Ureter (tissue), 1 donor: ENCODE measurements at regions not wholly inside any gene's neighbourhood (a gene's known extent, or its start where the extent isn't known, plus 50 kb on each side); places are given as distances from the start of the nearest gene placed in this dataset.
"Not testable (repeated sequence)": the region's sequence is repeated elsewhere in the genome, so short reads cannot be mapped to it uniquely, and the experiment has no call there.

ENCODE experiments used
- DNase-seq: peaks from one replicate; pipeline ENCODE4 v3.0.0-alpha.2; 2020; ENCODE audit warnings: low spot score
- donor health status: DM: yes; HTN: yes; CAD: no.

DNA sequence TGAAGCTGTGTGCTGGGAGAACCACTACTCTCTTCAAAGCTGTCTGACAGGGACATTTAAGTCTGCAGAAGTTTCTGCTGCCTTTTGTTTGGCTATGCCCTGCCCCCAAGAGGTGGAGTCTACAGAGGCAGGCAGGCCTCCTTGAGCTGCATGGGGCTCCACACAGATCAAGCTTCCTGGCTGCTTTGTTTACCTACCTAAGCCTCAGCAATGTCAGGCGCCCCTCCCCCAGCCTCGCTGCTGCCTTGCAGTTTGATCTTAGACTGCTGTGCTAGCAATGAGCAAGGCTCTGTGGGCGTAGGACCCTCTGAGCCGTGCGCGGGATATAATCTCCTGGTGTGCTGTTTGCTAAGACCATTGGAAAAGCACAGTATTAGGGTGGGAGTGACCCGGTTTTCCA lies 103.3 kb upstream of the SALL1 start:
- not testable (repeated sequence) for DNase-seq

GRCh38 chr16:51248217-51248616 lies 97.1 kb upstream of the SALL1 start:
- no peak for DNase-seq

- no peak for DNase-seq
Measured at GRCh38 chr16:51245658-51245995, 94.6 kb upstream of the SALL1 start.

GRCh38 chr16:51244887-51245657 lies 94.0 kb upstream of the SALL1 start:
- no peak for DNase-seq

GRCh38 chr16:51243936-51244436 lies 92.9 kb upstream of the SALL1 start:
- DNase-seq = no peak

GRCh38 chr16:51242296-51242994 lies 91.4 kb upstream of the SALL1 start:
- no peak for DNase-seq

DNA sequence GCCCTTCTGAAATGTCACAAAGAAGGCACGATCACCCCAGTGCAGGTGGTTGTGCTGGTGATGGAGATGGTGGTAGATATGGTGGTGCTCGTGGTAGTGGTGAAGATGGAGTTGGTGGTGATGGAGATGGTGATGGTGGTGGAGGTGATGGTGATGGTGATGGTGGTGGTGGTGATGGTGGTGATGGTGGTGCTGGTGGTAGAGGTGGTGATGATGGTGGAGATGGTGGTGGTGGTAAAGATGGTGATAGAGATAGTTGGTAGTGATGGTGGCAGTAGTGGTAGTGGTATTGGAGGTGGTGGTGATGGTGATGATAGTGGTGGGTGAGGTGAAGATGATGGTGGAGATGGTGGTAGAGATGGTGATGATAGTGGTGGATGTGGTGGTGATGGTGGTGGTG lies 88.1 kb upstream of the SALL1 start:
- DNase-seq = no peak

DNA sequence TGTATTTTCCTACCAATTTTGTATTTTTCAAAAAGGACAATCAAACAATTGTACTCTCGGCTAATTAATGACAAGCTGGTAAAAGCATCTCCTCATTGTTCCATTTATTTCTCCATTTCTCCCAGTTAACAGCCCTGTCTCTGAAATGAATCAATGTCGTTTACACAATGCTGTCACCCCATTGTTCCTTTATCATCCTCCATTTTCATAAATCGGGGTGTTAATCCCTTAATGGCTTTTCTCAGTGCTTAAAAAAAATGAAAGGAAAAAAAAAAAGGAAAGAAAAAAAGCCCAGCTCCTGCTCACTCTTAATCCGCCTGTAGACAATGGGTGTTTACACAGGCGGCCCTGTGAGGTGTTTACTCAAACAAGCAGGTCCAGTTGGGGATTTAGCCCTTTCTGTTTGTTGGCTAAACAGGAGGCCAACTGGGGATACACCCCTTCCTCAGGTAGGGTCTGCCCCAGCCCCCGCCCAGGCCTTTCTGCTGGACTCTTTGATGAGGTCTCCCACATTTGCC lies 86.8 kb upstream of the SALL1 start:
- DNase-seq = no peak

- DNase-seq = no peak
Measured at GRCh38 chr16:51237207-51237606, 86.1 kb upstream of the SALL1 start.

- DNase-seq = no peak
Measured at GRCh38 chr16:51236583-51236982, 85.5 kb upstream of the SALL1 start.

- no peak for DNase-seq
Measured at GRCh38 chr16:51231702-51232101, 80.6 kb upstream of the SALL1 start.

DNA sequence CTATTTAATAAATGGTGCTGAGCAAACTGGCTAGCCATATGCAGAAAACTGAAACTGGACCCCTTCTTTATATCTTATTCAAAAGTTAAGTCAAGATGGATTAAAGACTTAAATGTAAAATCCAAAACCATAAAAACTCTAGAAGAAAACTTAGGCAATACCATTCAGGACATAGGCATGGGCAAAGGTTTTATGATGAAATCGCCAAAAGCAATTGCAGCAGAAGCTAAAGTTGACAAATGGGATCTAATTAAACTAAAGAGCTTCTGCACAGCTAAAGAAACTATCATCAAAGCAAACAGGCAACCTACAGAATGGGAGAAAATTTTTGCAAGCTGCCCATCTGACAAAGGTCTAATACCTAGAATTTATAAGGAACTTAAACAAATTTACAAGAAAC lies 79.0 kb upstream of the SALL1 start:
- DNase-seq = not testable (repeated sequence)

DNA sequence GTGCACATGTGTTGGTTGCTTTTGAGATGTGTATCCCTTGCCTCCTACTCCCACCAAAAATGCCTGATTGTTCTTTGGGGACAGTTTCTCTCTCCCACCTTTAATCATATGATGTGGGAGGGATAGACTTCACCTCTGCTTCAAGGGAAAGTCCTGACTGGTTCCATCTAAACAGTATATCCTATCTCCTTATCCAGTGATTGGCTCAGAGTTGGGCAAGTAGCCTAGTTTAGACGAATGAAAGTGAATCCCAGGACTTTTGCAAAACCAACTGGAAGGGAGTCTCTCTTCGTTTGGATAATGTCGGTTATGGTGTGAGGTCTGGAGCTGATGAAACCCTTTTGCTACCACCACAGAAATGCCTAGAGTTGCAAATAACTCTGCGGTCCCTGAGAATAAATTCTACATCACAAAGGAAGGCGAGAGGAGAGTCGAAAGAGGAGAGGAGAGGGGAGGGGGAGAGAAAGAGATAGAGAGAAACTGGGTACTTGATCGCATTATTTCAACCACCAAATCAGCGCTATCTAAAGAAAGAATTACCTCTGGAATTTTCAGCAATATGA lies 77.1 kb upstream of the SALL1 start:
- no peak for DNase-seq

DNA sequence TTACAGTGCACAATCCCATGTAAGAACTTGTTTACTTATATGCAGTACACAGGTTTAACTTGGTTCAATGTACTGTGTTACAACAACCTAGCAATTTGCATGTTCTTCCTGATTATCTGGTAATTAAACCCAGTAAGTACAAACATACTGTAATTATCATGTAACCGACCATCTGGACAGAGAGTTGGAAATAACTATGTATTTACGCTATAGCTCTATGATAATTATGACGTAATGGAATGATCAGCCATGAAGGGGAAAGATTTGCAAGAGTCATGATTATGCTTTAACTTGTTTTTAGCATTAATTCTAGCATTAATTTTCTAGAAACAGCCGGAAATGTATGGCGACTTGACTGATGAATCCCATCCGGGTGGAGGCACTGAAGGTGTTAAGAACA lies 74.8 kb upstream of the SALL1 start:
- no peak for DNase-seq

- DNase-seq = no peak
Measured at GRCh38 chr16:51224317-51224716, 73.2 kb upstream of the SALL1 start.

- DNase-seq = no peak
Measured at GRCh38 chr16:51222016-51222415, 70.9 kb upstream of the SALL1 start.

- no peak for DNase-seq
Measured at GRCh38 chr16:51211148-51211547, 60.1 kb upstream of the SALL1 start.

- DNase-seq = no peak
Measured at GRCh38 chr16:51210087-51210486, 59.0 kb upstream of the SALL1 start.

GRCh38 chr16:51201604-51202003 lies 50.5 kb upstream of the SALL1 start:
- no peak for DNase-seq
